ENCODE measurements at regions not wholly inside any gene's neighbourhood (a gene's known extent, or its start where the extent isn't known, plus 50 kb on each side); places are given as distances from the start of the nearest gene placed in this dataset.

DNA sequence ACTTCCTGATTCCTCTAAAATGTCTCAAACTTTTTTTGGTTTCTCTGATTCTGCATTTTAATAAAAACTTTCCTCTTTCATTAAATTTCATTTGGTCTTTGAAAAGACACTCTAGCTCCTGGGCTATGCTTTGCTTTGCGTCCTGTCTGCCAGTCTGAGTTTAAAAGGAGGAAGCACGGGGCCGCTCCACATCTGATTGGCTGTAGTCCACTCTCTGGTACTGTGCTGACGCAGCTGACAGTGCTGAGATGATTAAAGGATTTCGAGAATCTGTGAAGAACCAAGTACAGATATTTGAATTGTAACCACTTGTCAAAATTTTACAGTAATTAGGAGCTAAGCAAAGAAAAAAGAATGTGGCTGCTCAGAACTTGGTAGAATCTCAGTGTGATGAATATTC, 199.6 kb upstream of the HNMT start:
- TF ChIP-seq, protein P1, sequence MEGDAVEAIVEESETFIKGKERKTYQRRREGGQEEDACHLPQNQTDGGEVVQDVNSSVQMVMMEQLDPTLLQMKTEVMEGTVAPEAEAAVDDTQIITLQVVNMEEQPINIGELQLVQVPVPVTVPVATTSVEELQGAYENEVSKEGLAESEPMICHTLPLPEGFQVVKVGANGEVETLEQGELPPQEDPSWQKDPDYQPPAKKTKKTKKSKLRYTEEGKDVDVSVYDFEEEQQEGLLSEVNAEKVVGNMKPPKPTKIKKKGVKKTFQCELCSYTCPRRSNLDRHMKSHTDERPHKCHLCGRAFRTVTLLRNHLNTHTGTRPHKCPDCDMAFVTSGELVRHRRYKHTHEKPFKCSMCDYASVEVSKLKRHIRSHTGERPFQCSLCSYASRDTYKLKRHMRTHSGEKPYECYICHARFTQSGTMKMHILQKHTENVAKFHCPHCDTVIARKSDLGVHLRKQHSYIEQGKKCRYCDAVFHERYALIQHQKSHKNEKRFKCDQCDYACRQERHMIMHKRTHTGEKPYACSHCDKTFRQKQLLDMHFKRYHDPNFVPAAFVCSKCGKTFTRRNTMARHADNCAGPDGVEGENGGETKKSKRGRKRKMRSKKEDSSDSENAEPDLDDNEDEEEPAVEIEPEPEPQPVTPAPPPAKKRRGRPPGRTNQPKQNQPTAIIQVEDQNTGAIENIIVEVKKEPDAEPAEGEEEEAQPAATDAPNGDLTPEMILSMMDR (IDR thresholded peaks at IDR 0.05; ENCODE audit: low read length) = no peak
- TF ChIP-seq EZH2 (IDR thresholded peaks at IDR 0.05; ENCODE audit: borderline replicate concordance, low read length) = no peak

Data from OCI-LY1 (cell line).